EL (cell line): ENCODE measurements at regions not wholly inside any gene's neighbourhood (a gene's known extent, or its start where the extent isn't known, plus 50 kb on each side); places are given as distances from the start of the nearest gene placed in this dataset.
"Not testable (repeated sequence)": the region's sequence is repeated elsewhere in the genome, so short reads cannot be mapped to it uniquely, and the experiment has no call there.

Experiments used
- DNase-seq: peaks from one replicate; pipeline ENCODE4 v3.0.0-alpha.2; 2016

DNA sequence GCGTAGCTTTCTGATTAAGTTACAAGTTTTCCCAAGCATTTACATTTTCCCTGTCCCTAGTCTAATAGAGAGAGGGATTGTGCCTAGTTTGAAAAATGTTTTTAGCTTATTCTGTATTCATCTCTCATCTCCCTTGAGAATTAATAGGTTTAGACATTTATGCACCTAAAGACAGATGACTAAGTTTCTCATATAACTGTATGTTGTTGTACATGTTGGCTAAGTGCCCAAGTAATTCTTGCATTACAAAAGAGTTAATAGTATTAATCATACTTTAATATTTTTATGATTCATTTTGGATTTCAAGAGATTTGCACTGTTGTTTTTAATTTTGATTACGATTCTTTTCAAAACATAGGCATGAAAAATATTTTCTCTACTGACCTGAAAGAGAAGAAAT lies 109.0 kb upstream of the TBL1XR1 start:
- peak; percentile 61 for DNase-seq

DNA sequence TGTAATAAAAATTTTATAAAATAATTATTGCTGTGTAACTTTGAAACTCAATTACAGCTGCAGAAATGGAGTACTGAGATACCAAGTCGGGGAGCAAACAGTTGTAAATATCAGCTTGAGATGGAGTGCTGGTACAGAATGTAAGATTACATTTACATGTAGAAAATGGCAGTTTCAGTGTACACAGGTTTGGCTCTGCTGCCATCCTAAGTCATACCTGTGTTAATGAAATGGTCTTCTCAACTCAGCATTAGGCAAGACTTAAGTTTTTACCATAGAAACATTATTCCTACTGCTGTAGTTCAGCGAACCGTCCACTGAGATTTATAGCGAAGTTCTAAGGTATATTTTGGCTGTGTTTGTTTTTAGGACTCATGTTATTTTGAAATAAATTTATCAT lies 110.1 kb upstream of the TBL1XR1 start:
- no peak for DNase-seq

DNA sequence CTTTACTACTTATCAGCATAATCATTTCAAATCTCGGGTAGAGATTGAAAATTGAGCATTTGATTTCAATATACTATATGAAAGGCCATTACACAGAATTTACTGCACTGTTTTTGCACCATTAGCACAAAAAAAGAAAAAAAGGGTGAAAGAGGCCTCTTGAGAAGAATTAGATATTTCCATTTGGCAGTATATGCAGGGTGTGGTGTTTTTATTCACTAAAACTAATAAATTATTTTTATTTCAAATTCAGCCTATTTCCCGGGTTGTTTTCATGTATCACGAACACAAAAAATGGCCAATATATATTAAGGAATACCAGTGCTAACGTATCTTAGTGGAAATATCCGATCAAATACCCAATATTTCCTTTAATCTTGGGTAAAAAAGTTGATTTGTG lies 110.5 kb upstream of the TBL1XR1 start:
- DNase-seq, result no peak

DNA sequence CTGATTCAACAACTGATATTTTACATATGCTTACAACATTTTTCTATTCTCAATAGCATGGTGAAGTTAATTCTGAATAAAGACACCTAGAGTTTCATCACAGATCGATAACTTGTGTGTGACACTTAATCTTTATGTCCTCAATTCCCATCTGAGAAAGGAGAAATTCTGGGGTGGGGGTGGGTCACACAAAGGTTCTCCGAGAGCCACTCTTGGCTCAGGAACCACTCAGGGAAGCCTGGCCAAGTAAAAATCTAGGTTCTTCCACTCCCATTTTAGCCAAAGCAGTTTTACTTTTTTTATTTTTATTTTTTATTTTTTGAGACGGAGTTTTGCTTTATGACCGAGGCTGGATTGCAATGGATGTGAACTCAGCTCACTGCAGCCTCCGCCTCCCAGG lies 111.0 kb upstream of the TBL1XR1 start:
- DNase-seq, result no peak

DNA sequence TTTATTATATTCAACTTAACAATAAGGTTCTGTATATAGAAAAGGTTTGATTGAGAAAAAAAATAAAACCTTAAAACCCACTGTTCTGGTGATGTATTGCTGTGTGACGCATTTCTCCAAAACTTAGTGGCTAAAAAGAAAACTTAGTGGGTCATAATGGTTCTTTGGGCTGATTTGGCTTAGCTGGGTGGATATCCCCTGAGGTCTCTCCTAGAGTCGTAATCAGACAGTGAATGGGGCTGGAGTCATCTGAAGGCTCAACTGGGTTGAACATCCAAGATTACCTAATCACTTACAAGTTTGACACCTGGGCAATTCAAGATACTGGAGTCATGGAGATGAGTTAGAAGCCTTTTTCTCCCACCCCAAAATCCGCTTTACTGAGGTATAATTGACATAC lies 111.6 kb upstream of the TBL1XR1 start:
- DNase-seq, result no peak

DNA sequence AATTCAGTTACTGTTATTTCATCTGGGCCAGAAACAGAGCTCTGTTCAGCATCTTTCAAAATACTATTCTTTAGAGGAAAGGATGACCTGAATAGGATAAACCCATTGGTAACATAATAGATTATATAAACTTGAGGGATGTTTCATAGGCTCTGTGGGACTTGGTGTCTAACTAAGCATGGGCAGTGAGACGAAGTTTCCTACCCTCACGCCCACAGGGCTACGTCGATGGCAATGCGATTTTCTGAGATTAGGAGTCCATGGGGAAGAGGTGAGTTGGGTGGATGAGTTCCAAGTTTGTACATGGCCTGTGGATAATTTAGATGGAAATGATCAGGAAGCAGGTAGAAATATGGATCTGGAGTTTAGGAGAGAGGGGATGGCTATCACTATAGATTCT lies 115.2 kb upstream of the TBL1XR1 start:
- no peak for DNase-seq

DNA sequence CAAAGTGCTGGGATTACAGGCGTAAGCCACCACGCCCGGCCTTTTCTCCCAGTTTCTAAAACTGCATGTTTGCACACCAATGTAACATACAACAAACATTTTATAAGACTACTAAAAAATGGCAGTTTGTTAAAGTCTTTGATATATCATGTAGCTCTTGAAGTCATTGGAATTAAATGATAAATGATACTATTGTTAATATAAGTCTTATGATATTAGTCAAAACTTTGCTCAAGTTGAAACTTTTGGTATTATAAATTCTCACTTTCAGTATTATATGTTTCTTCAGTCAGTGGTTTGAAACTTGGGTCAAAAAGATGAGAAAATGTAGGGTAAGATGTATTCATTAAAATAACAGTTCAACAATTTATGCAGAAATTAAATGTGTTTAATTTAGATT lies 117.6 kb upstream of the TBL1XR1 start:
- no peak for DNase-seq

DNA sequence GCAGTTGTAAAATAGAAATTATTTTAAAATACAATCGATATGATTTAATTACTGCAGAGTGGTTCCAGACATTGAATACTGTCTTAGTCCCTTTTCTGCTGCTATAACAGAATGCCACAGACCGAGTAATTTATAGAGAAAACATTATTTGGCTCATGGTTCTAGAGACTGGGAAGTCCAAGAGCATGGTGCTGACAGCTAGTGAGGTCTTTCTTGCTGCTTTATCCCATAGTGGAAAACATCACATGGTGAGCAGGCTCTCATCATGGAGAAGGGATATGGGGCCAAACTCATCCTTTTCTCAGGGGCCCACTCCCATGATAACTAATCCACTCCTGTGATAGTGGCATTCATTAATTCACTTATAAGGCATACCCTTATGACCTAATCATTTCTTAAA lies 120.0 kb upstream of the TBL1XR1 start:
- no peak for DNase-seq

DNA sequence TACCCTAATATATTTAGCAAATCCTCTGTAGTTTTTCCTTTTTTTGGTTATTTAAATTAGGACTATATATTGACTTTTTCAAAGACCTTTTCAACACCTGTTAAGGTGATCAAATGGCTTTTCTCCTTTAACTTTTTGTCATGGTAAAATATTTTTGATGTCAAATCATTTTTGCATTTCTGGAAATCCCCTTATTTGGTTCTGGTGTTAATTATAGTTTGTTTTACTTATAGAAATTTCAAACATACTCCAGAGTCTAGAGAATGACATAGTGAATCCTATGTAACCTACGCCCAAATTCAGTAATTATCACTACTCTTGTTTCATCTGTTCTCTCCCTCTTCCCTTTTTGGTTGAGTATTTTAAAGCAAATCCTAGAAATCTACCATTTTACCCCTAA lies 121.3 kb upstream of the TBL1XR1 start:
- no peak for DNase-seq

DNA sequence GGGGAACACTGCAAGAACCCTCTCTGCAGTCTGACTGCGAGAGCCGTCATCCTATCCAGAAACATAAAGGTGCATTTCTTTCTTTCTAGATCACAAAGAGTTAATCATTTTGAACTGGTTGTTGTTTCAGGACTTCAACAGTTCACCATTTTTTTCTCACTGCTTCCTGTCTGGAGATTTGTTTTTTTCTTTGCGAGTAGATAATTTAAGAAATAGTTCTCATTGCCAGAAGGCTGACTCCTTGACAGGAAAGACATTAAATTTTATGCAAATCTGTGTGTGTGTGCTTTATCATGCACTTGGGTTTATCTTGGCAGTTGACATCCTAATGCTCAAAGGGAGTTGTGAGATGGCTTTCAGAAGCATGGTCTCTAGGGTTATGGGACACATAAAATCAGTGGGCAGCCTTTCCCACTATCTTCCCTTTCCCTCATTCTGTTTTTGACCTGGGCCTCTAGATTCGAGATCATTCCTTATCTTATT lies 123.5 kb upstream of the TBL1XR1 start:
- DNase-seq, result no peak

DNA sequence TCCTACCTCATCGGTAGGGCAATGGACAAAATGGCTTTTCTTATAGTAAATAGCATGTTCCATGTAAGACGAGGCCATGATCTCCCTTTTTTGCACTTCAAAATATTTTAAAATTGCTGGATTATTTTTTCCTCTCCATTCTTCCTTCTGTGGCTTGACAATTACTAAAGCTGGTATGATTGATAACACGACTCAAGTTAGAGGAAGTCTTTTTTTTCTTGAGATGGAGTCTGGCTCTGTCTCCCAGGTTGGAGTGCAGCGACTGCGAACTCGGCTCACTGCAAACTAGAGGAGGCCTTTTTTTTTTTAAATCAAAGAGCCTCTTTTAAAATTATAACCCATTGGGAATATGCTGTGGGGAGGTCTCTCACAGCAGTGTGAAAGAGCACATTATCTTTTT lies 124.5 kb upstream of the TBL1XR1 start:
- DNase-seq, result no peak

DNA sequence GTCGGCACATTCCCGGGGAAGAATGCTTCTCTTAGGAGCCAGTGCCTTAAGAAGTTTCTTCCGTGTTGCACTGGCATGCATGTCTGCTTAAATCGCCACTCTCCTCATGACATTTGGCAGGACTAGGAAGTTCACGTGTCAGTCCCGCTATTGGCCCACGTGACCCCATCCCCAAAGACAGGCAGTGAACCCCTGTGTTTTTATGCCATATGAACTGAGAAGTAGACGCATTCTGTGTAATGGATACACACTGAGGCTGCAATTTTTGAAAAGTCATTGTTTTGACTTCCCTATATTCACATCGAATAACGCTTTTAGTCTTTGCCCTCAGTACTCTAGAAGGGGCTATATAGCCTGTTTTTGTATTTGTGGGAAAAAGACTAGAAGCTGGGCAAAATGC lies 125.6 kb upstream of the TBL1XR1 start:
- no peak for DNase-seq

DNA sequence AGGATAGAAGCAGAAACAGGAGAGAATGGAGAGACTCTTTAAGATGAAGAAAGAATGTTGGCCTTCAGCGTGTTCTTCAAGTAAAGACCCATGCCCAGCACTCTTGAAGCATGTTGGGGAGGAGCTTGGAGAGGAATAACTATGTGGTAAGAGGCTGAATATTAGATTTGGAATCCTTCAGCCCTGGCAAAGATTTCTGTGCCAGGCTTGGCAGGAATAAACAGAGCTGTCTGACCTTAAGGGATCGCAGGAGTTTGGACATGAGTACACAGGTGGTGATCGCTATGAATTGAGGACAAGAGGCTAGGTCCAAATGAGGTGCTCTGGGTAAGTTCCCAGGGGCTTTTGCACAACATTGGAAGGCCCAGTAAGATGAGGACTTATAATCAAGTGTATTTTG lies 132.6 kb upstream of the TBL1XR1 start:
- DNase-seq, result no peak

DNA sequence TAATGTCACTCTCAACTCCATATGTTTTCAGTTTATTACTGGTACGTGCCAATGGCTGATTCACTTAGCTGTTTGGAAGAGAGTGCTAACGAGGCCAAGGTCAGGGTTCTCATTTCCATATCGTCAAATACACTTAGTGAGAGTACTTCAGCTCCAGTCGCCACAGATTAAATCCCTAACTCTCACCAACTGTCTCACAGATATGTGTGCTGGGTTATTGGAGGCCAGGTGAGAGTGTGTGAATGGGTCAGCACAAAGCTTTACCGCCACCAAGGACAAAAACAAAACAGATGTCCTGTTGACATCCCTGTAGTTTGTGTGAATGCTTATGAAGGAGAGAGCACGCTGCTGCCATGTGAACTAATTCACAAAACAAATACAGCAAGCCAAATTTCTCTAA lies 133.5 kb upstream of the TBL1XR1 start:
- DNase-seq, result no peak

DNA sequence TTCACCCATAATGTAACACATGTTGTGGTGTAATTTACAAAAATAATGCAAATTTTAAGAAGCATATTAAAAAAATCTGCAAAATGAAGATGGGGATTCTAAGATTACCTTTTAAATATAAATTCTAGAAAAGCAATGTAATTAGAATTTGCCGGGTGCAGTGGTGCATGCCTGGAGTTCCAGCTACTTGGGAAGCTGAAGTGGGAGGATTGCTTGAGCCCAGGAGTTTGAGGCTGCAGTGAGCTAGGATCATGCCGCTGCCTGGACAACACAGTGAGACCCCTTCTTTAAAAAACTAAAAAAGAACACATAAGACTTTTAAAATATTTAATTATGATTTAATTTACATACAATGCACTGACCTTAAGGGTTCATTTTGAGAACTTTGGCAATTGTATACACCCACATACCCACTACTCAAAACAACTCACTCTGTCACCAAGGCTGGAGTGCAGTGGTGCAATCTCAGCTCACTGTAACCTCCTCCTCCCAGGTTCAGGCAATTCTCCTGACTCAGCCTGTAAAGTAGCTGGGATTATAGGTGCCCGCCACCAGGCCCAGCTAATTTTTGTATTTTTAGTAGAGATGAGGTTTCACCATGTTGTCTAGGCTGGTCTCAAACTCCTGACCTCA lies 134.0 kb upstream of the TBL1XR1 start:
- DNase-seq, result no peak

DNA sequence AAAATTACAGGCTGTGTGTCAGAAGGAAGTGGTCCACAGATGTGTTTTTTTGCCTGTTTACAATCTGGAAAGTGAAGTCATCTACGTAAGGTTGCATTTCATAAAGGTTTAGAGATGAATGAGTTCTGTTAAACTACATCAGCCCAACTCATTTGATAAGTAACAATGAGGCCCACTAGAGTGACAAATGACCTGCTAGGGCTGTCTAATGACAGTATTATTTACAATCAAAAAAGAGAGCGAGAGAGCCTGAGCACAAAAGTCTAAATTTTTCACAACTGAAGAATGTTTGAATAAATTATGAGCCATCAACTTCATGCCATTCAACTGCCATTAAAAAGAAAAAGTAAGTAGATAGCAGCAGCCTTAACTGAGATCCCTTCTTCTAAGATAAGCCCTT lies 135.7 kb upstream of the TBL1XR1 start:
- DNase-seq, result no peak

DNA sequence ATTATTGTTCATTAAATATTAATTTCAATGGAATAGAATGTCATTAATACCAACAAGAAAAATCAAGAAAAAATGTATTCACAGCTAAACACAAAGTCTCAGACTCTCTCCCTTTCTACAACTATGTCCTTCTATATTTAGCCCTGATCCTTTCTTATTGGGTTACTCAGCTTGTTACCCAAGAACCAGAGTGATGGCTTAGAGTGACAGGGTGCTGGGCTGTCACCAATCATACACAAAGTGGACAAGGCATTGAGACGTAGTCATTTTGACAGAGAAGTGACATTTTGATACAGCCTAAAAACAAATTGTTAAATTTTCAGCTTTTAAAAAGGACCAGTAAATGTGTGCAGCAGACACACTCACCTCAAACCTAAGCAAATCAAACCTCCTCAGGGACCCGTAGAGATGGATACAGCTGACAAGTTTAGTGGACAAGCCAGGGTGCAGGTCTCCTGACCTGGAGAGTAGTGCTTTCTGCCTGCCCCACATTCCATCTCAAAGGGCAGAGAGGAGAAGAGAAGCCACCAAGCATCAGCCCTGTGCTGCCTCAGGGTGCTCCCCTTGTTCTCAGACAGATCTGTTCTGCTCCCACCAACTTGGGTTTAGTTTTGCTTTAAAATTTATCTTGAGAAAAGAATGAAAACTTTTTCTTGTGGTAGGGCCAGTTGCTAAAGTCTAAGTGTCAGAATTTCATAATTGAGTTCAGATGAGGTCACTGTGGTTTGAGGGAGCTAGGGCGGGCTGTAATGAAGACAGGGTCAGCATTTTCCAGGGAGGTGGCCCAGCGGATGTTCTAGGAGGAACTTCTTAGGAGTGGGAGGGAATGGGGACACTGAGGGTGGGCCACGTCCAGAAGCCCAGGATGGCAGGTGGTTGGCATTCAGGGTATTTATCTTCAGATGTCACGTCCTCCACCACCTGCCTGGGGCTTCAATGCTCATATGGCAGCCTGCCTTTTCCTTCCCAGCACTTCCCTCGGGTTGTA lies 136.5 kb upstream of the TBL1XR1 start:
- DNase-seq, result no peak

DNA sequence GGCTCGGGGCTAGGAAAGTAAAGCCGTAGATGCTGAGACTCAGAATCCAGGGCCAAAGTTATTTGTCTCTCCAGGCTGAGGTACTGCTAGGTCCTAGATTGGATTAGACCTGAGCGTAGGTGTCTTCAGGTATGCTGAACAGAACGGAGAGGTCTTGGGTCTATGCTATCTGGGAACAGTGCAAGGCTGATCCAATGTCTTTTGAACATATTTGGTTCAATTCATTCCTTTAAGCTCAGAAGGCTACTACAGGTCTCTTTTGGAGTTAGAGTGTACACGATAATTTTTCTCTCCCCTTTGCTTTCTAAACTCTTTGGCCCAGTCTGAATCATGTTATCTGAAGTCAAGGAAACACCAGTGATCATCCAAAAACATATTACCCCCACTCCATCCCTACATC lies 137.5 kb upstream of the TBL1XR1 start:
- no peak for DNase-seq

DNA sequence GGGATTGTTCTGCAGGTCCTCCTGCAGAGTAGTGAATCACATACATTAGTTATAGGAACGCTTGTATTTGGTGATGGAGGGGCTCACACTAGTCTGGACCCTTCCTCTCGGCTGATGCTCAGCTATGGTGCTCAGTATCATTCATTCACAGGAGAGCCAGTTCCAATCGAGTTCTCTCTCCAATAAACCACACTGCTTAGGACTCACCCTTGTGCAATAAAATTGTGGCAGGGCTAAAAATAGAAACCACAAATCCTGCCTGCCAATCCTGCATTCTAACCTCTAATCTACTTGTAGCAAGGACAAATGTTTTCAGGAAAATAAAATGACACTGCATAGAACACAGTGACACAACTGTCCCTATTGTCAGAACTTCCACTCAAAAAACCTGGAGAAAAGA lies 138.4 kb upstream of the TBL1XR1 start:
- DNase-seq, result peak; percentile 19

DNA sequence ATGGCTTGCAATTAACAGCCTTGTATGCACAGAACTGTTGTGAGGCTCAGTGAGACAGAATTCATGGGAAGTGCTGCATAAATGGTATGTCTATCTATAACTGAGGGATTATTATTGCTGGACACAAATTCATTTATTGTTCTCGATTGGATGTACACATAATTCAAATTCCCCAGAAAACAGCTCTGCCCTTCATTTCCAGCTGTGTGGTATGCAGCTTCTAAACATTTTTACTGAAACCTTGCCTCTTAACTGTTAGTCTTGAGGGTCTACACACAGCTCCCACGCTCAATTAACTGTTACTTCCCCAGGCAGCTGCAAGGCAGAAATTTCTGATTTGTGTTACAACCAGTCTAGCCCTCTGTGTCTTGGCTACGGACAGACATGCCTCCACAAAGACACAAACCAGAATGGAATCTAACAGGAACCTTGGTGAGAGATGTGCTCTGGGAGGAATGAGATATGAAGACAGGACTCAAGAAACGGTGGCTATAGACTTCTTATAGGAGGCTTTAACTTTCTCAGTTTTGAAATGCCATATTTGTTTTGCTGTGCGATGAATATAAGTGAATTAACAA lies 139.7 kb upstream of the TBL1XR1 start:
- DNase-seq, result peak; percentile 17

DNA sequence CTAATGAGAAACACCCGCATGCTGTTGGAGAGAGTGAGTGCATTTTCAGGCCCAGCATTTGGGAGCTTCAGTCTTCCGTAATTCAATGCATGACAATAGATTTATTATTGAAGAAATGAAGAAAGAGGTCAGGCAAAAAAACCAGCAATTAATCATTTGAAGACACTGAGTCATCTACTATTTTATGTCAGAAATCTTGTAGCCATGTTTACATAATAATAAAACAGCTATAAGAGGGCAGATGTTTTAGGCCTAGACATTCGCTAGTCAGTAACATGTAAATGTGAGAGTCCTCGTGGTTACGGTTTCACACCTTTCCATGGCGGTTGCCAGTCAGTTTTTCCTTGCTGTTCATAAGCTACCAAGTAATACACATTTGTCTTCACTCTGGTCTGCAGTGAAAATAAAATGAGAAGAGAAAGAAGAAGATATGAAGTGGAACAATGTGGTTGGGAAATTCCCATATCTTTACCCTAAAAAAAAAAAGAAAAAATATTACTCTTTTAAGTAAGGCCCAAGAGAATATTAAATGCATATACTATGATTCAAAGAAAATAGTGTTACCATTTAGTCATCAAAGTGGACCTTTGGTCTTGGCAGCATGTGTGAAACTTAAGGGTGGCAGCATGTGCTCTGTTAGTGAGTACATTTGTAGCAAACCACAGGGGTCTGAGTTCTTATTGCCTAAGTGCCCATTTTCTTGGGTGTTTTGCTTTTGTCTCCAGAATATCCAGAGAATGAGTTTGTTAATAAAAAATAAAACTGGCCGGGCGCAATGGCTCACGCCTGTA lies 140.5 kb upstream of the TBL1XR1 start:
- peak; percentile 85 for DNase-seq

DNA sequence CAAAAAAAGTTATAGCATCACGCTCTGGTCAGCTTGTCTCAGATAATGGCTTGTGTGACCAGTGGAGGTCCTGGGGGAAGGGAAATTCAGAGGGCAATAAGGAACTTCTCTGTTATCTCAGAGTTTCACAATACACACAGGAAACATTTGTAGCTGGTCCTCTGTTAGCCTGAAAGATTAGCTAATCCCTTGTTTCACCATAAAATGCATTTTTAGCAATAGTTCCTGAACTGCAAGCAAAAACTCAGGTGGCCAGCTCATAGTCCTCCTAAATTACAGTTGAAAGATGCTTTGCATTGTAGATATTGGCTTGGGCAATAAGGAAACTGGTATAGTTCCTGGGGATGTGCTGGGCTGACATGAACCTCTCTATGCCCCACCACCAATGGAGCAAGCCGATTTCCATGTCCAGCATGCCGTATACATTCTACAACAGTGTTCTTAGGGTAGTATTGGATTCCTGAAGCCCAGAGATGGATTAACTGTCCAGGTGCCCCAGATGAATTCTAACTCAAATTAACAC lies 141.5 kb upstream of the TBL1XR1 start:
- DNase-seq, result peak; percentile 27

DNA sequence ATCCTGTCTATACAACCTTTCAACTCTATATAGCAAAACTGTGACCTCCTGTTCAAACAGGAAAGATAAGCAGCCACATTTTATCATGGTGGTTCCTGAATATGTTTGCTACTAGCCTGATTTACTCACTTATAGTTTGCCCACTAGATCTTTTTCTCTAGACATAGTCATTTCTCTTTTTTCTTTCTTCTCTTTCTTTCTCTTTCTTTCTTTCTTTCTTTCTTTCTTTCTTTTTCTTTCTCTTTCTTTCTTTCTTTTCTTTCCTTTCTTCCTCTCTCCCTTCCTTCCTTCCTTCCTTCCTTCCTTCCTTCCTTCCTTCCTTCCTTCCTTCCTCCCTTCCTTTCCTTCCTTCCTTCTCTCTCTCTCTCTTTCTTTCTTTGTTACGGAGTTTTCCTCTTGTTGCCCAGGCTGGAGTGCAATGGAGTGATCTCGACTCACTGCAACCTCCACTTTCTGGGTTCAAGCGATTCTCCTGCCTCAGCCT lies 142.0 kb upstream of the TBL1XR1 start:
- DNase-seq, result not testable (repeated sequence)
